Neural cell (in vitro differentiated cells): ENCODE measurements at regions not wholly inside any gene's neighbourhood (a gene's known extent, or its start where the extent isn't known, plus 50 kb on each side); places are given as distances from the start of the nearest gene placed in this dataset.

ENCODE experiments used
- MXI1 ChIP-seq: fragments of 450-650 bp; conservative IDR thresholded peaks from 2 replicates; pipeline ENCODE4 v1.6.1; 2014; ENCODE audit warnings: antibody characterized with exemption, mild to moderate bottlenecking; ENCODE audit not compliant: poor library complexity, severe bottlenecking
- TF ChIP-seq, protein P1 (sequence below): fragments of 450-650 bp; IDR thresholded peaks from 2 replicates; pipeline ENCODE4 v1.5.1; 2014; ENCODE audit warnings: antibody characterized with exemption, mild to moderate bottlenecking, moderate library complexity; ENCODE audit not compliant: poor library complexity, severe bottlenecking

DNA sequence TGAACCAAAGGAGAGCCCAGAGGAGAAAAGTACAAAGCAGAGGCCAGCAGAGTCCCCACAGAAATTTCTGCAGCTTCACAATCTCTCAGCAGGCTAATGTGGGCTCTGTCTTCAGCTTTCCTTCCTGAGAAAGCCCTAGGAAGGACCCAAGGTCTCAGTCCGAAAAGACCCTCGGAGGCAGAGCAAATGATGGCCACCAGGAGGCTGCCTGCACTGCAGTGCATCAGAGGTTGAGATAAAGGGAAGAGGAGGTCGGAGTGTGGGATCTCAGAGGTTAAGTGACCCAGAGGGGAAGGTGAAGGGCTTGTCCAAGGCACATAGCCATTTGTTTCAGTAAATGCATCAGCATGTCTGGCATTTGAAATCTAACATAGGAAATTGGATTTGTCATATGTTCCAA is 299.1 kb upstream of the SLC14A2 start:
- TF ChIP-seq, protein P1, sequence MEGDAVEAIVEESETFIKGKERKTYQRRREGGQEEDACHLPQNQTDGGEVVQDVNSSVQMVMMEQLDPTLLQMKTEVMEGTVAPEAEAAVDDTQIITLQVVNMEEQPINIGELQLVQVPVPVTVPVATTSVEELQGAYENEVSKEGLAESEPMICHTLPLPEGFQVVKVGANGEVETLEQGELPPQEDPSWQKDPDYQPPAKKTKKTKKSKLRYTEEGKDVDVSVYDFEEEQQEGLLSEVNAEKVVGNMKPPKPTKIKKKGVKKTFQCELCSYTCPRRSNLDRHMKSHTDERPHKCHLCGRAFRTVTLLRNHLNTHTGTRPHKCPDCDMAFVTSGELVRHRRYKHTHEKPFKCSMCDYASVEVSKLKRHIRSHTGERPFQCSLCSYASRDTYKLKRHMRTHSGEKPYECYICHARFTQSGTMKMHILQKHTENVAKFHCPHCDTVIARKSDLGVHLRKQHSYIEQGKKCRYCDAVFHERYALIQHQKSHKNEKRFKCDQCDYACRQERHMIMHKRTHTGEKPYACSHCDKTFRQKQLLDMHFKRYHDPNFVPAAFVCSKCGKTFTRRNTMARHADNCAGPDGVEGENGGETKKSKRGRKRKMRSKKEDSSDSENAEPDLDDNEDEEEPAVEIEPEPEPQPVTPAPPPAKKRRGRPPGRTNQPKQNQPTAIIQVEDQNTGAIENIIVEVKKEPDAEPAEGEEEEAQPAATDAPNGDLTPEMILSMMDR: no peak
- TF ChIP-seq MXI1: no peak
